SKM-1 (cell line): ENCODE measurements at regions not wholly inside any gene's neighbourhood (a gene's known extent, or its start where the extent isn't known, plus 50 kb on each side); places are given as distances from the start of the nearest gene placed in this dataset.

ENCODE experiments used
- DNase-seq: peaks from one replicate; lab custom pipeline; 2025; ENCODE audit not compliant: unreplicated experiment; lab: John Stamatoyannopoulos, UW

DNA sequence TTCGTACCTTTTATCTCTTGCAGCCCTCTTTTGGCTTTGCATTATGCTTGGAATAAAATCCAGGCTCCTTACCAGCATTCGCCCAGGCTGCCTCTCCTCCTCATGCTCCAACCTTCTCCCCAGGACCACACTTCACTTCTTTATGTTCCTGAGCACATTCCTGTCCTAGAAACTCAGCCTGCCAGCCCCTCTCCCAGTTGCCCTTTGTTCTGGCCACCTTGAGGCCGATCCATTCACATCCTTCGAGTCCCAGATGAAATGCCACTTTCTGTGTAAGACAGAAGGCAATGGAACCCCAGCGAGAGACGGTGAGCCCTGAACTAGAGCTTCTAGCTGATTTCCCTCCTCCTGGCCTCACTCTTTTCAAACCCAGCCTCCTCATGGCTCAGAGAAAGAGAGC, 73.0 kb upstream of the NTM start:
- no peak for DNase-seq

DNA sequence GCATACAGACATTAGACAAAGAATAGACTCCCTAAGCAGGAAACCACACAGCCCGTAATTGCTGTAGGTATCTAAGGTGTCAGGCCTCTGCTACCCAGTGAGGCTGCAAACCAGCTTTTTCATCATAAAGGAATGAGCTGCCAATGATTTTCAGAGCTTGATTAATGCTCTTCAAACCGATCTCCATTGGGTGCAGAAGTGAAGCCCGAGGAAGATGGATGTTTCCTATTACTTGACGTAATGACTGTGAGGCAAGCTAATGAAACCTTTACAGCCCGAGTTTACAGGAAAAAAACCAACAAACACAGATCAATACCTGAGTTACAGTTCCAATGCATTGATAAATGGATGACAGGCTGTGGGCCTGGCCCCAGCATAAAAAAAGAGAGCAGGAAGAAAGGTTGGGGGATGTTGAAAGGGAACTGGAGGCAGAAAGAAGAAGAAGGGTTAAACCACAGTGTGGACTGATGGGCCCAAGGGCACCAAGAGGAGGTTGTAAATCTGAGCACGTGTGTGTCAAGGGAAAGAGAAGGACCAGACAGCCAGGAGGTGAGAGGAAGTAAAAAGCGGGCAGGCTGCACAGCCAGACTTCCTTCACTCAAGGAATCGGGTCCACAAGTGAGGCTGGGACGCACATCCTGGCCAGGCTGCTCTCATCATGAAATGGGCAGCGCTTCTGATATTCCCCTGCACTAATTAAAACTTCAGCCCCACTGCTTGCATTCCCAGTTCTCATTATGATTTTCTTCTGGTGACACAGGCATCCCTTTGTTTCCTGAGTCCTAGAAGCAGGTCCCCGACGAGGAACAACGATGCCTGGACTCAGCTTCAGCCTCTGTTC, 70.6 kb upstream of the NTM start:
- no peak for DNase-seq

DNA sequence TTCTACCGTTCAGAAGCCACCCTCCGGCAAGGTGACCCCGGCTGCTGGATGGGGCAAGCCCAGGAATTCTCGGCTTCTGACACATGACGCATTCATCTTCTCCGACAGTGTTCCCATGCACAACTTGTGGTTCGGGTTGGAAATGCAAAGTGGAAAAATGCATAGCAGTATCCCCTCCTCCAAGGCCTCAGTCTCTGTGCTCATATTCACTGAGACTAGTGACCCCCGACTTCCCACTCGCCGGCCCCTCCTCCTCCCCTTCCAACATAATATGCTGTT, 70.0 kb upstream of the NTM start:
- DNase-seq = no peak

DNA sequence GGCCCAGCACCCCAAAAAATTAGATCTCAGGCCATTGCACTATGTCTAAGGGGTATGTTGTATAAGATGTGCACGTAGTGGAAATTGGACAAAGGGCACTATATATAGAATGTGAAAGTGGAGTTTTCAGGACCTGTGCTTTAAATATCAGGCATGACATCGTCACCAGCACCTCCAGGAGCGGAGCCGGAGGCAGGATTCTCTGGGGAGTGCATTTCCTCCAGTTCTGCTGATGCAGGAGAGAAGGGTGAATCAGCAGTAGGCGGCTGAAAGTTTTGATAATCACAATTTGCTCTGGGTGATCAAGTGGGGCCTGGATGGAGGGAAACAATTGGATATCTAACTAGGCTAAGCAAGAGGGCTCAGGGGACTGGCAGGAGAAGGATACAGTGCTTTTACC, 69.1 kb upstream of the NTM start:
- DNase-seq = no peak

DNA sequence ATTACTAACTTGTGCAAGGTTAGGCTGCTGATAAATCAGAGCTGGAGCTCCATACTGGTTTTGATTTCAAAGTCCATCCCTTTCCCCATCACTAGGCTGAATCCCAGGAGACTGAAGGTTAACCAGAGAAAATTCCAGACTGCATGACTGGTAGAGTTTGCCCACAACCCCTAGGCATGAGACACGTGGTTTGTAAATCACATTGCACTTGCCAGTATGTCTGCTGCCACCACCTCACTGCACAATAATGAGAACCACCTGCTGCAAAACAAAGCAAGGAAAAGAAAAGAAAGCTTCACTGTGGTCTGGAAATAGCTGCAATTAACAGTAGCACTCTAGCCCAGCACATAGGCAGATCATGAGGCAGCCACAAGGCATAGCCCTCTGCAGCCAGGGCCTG, 67.6 kb upstream of the NTM start:
- DNase-seq = no peak

DNA sequence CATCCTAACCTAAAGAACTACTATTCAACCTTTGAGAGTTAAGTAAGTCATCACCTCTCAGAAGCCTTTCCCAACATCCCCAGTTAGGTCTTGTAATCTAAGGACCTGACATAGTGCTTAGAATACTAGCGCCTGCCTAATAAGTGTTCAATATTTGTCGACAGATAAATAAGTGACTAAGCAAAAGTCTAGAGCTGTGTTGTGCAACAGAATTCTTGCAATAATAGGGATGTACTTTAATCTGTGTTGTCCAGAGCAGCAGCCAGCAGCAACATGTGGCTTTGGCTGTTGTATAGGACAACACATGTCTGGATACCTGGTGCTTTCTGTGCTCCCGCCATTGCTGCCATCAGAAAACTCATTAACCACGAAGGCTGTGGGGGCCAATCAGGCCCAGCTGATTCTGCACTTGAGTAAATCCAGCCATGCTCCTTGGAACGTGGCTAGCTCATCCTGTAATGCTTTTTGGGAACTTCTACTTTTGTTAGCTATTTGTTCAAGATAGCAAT, 66.8 kb upstream of the NTM start:
- no peak for DNase-seq

DNA sequence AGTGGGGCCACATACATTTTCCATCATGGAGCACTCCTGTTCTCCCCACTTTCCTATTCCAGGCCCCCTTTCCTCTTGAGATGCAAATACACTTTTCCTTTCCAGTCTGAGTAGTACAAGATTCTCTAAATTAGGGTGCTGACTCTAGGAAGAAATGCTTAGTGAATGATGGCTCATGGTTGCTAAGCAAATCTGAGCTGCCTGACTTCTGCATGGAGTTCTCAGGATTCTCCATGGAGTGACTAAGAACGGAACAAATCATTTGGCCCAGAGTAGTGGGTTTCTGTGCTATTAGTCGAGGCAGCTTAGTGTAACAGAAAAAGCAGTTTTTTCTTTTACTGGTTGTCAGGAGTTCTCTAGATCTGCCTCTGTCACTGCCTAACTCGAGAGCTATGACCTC, 65.4 kb upstream of the NTM start:
- DNase-seq = no peak

DNA sequence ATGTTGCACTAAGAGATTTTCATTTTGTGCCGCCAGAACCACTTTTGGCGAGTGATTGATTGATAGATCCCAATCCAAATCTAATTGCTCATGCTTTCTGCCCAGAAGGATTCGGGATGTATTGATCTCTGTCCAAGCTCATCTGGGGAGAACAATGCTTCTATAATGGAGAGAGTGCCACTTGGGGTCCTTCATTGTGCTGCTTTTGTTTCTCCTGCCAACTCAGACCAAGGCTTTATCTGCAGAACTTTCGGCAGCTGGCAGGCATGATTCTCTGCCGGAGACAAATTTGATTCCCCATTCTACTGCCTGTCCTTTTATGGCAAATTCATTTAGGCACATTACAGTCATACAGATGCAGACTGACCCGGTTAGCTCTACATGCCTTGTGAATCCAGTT, 62.9 kb upstream of the NTM start:
- DNase-seq = no peak

DNA sequence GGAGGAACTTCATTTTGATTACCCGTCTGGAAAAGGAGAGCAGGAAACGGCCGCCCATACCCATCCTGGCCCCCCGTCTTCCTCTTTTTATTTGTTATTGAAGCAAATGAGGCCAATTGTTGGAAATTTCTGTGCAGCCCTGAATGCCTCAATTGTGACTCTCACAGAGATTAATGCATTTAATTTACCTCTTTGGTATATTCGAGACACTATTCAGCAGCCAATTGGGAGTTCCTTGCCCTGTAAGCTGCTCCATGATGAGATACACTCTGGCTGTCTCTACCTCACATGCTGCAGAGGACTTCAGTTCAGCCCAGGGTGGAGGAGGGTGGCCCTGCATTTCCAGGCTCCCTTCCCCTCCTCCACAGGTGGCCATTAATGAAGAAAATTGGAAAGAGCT, 60.6 kb upstream of the NTM start:
- no peak for DNase-seq

DNA sequence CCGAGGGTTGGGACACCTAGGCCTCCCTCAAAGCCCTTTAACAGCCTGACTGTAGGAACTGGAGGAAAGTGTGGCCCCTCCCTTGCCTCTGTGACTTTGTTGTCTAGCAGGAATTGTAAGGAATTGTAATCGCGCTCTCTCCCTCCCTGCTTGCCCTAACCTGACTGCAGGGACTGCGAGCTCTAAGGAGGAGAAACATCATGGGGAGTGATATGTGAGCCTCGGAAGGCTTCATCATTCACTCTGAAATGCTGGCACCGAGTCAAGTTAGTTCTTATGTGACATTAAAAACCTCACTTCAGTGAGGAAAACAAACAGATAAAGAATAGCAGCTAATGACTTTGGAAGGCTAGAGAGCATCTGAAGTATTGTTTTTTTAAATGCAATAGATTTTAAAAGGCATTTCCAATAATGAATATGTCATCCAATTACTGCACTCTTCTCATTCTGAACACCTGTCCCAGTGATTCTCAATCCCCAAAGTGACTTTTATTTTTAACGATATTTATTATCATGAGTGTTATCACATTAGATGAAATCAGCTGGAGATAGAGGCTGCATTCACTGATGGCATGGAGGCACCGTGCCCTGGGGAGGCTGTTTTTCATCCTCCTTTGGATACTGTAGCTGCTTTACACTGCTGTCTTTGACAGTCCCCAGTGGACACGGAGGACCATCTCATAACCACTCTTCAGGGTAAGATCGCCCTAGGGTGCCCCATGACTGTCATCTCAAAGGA, 58.5 kb upstream of the NTM start:
- no peak for DNase-seq
